ENCODE measurements at regions not wholly inside any gene's neighbourhood (a gene's known extent, or its start where the extent isn't known, plus 50 kb on each side); places are given as distances from the start of the nearest gene placed in this dataset.

- Histone ChIP-seq H3K9ac (ENCODE audit: low read length) (no peak overlapping the region), H3K4me3 (ENCODE audit: low read depth in 1 of 2, low read length in 2 of 2) (no peak overlapping the region), H3K4me1 (ENCODE audit: insufficient read depth, low read length) (no peaks in the 10 kb centered on the region), H3K27me3 (ENCODE audit: control insufficient read depth in 1 of 2, insufficient read depth in 2 of 2, low read length in 2 of 2) (no peaks in the 10 kb centered on the region), H3K36me3 (ENCODE audit: insufficient read depth, low read length) (no peaks in the 10 kb centered on the region), H3K27ac (ENCODE audit: low read depth, low read length) (no peak overlapping the region), H3K9me3 (ENCODE audit: low read length) (no peaks in the 10 kb centered on the region)
These were observed 212.6 kb downstream of the EN1 start for GRCh38 chr2:118634876-118635275.

- no peak overlapping the region for H3K27ac ChIP-seq (ENCODE audit: low read depth, low read length)
- H3K9ac ChIP-seq (ENCODE audit: low read length): no peak overlapping the region
- H3K4me3 ChIP-seq (ENCODE audit: low read depth in 1 of 2, low read length in 2 of 2): no peak overlapping the region
- H3K4me1 ChIP-seq (ENCODE audit: insufficient read depth, low read length): no peaks in the 10 kb centered on the region
- no peaks in the 10 kb centered on the region for H3K36me3 ChIP-seq (ENCODE audit: insufficient read depth, low read length)
- H3K9me3 ChIP-seq (ENCODE audit: low read length): no peaks in the 10 kb centered on the region
- no peaks in the 10 kb centered on the region for H3K27me3 ChIP-seq (ENCODE audit: control insufficient read depth in 1 of 2, insufficient read depth in 2 of 2, low read length in 2 of 2)
These were observed 214.0 kb downstream of the EN1 start for GRCh38 chr2:118633371-118634018.

- Histone ChIP-seq H3K4me1 (ENCODE audit: insufficient read depth, low read length) (no peaks in the 10 kb centered on the region), H3K27ac (ENCODE audit: low read depth, low read length) (no peak overlapping the region), H3K4me3 (ENCODE audit: low read depth in 1 of 2, low read length in 2 of 2) (no peak overlapping the region), H3K9me3 (ENCODE audit: low read length) (no peaks in the 10 kb centered on the region), H3K36me3 (ENCODE audit: insufficient read depth, low read length) (no peaks in the 10 kb centered on the region), H3K27me3 (ENCODE audit: control insufficient read depth in 1 of 2, insufficient read depth in 2 of 2, low read length in 2 of 2) (no peaks in the 10 kb centered on the region), H3K9ac (ENCODE audit: low read length) (no peak overlapping the region)
These were observed 214.5 kb downstream of the EN1 start for GRCh38 chr2:118632921-118633320.

- no peak overlapping the region for H3K9ac ChIP-seq (ENCODE audit: low read length)
- no peak overlapping the region for H3K4me3 ChIP-seq (ENCODE audit: low read depth in 1 of 2, low read length in 2 of 2)
- no peak overlapping the region for H3K27ac ChIP-seq (ENCODE audit: low read depth, low read length)
- H3K27me3 ChIP-seq (ENCODE audit: control insufficient read depth in 1 of 2, insufficient read depth in 2 of 2, low read length in 2 of 2): no peaks in the 10 kb centered on the region
- H3K9me3 ChIP-seq (ENCODE audit: low read length): no peaks in the 10 kb centered on the region
- H3K4me1 ChIP-seq (ENCODE audit: insufficient read depth, low read length): no peaks in the 10 kb centered on the region
- no peaks in the 10 kb centered on the region for H3K36me3 ChIP-seq (ENCODE audit: insufficient read depth, low read length)
These were observed 220.3 kb downstream of the EN1 start for GRCh38 chr2:118627156-118627555.

- H3K27me3 ChIP-seq (ENCODE audit: control insufficient read depth in 1 of 2, insufficient read depth in 2 of 2, low read length in 2 of 2): no peaks in the 10 kb centered on the region
- H3K9ac ChIP-seq (ENCODE audit: low read length): no peak overlapping the region
- H3K36me3 ChIP-seq (ENCODE audit: insufficient read depth, low read length): no peaks in the 10 kb centered on the region
- no peaks in the 10 kb centered on the region for H3K9me3 ChIP-seq (ENCODE audit: low read length)
- no peak overlapping the region for H3K27ac ChIP-seq (ENCODE audit: low read depth, low read length)
- H3K4me3 ChIP-seq (ENCODE audit: low read depth in 1 of 2, low read length in 2 of 2): no peak overlapping the region
- no peaks in the 10 kb centered on the region for H3K4me1 ChIP-seq (ENCODE audit: insufficient read depth, low read length)
These were observed 224.5 kb downstream of the EN1 start for GRCh38 chr2:118622913-118623312.

GRCh38 chr2:118622108-118622507, 225.3 kb downstream of the EN1 start:
- Histone ChIP-seq H3K36me3 (ENCODE audit: insufficient read depth, low read length) (no peaks in the 10 kb centered on the region), H3K27me3 (ENCODE audit: control insufficient read depth in 1 of 2, insufficient read depth in 2 of 2, low read length in 2 of 2) (no peaks in the 10 kb centered on the region), H3K9ac (ENCODE audit: low read length) (no peak overlapping the region), H3K27ac (ENCODE audit: low read depth, low read length) (no peak overlapping the region), H3K9me3 (ENCODE audit: low read length) (no peaks in the 10 kb centered on the region), H3K4me1 (ENCODE audit: insufficient read depth, low read length) (no peaks in the 10 kb centered on the region), H3K4me3 (ENCODE audit: low read depth in 1 of 2, low read length in 2 of 2) (no peak overlapping the region)

- H3K9me3 ChIP-seq (ENCODE audit: low read length): no peaks in the 10 kb centered on the region
- H3K27ac ChIP-seq (ENCODE audit: low read depth, low read length): no peak overlapping the region
- H3K36me3 ChIP-seq (ENCODE audit: insufficient read depth, low read length): no peaks in the 10 kb centered on the region
- H3K9ac ChIP-seq (ENCODE audit: low read length): no peak overlapping the region
- H3K4me3 ChIP-seq (ENCODE audit: low read depth in 1 of 2, low read length in 2 of 2): no peak overlapping the region
- no peaks in the 10 kb centered on the region for H3K27me3 ChIP-seq (ENCODE audit: control insufficient read depth in 1 of 2, insufficient read depth in 2 of 2, low read length in 2 of 2)
- H3K4me1 ChIP-seq (ENCODE audit: insufficient read depth, low read length): no peaks in the 10 kb centered on the region
These were observed 229.2 kb downstream of the EN1 start for GRCh38 chr2:118618279-118618678.

- H3K36me3 ChIP-seq (ENCODE audit: insufficient read depth, low read length): no peaks in the 10 kb centered on the region
- no peaks in the 10 kb centered on the region for H3K9me3 ChIP-seq (ENCODE audit: low read length)
- no peaks in the 10 kb centered on the region for H3K27me3 ChIP-seq (ENCODE audit: control insufficient read depth in 1 of 2, insufficient read depth in 2 of 2, low read length in 2 of 2)
- no peak overlapping the region for H3K9ac ChIP-seq (ENCODE audit: low read length)
- H3K27ac ChIP-seq (ENCODE audit: low read depth, low read length): no peak overlapping the region
- H3K4me3 ChIP-seq (ENCODE audit: low read depth in 1 of 2, low read length in 2 of 2): no peak overlapping the region
- H3K4me1 ChIP-seq (ENCODE audit: insufficient read depth, low read length): no peaks in the 10 kb centered on the region
These were observed 231.0 kb downstream of the EN1 start for GRCh38 chr2:118616432-118616831.

GRCh38 chr2:118614841-118615271, 232.6 kb downstream of the EN1 start:
- Histone ChIP-seq H3K9ac (ENCODE audit: low read length) (no peak overlapping the region), H3K36me3 (ENCODE audit: insufficient read depth, low read length) (no peaks in the 10 kb centered on the region), H3K4me1 (ENCODE audit: insufficient read depth, low read length) (no peaks in the 10 kb centered on the region), H3K27me3 (ENCODE audit: control insufficient read depth in 1 of 2, insufficient read depth in 2 of 2, low read length in 2 of 2) (no peaks in the 10 kb centered on the region), H3K27ac (ENCODE audit: low read depth, low read length) (no peak overlapping the region), H3K9me3 (ENCODE audit: low read length) (no peaks in the 10 kb centered on the region), H3K4me3 (ENCODE audit: low read depth in 1 of 2, low read length in 2 of 2) (no peak overlapping the region)

- H3K9ac ChIP-seq (ENCODE audit: low read length): no peak overlapping the region
- H3K4me1 ChIP-seq (ENCODE audit: insufficient read depth, low read length): no peaks in the 10 kb centered on the region
- no peaks in the 10 kb centered on the region for H3K9me3 ChIP-seq (ENCODE audit: low read length)
- H3K27ac ChIP-seq (ENCODE audit: low read depth, low read length): no peak overlapping the region
- no peaks in the 10 kb centered on the region for H3K27me3 ChIP-seq (ENCODE audit: control insufficient read depth in 1 of 2, insufficient read depth in 2 of 2, low read length in 2 of 2)
- H3K36me3 ChIP-seq (ENCODE audit: insufficient read depth, low read length): no peaks in the 10 kb centered on the region
- no peak overlapping the region for H3K4me3 ChIP-seq (ENCODE audit: low read depth in 1 of 2, low read length in 2 of 2)
These were observed 233.7 kb downstream of the EN1 start for GRCh38 chr2:118613737-118614136.

- no peak overlapping the region for H3K4me3 ChIP-seq (ENCODE audit: low read depth in 1 of 2, low read length in 2 of 2)
- no peak overlapping the region for H3K9ac ChIP-seq (ENCODE audit: low read length)
- no peak overlapping the region for H3K27ac ChIP-seq (ENCODE audit: low read depth, low read length)
- H3K36me3 ChIP-seq (ENCODE audit: insufficient read depth, low read length): no peaks in the 10 kb centered on the region
- H3K27me3 ChIP-seq (ENCODE audit: control insufficient read depth in 1 of 2, insufficient read depth in 2 of 2, low read length in 2 of 2): no peaks in the 10 kb centered on the region
- H3K4me1 ChIP-seq (ENCODE audit: insufficient read depth, low read length): no peaks in the 10 kb centered on the region
- no peaks in the 10 kb centered on the region for H3K9me3 ChIP-seq (ENCODE audit: low read length)
These were observed 235.8 kb downstream of the EN1 start for GRCh38 chr2:118611691-118612090.

GRCh38 chr2:118609138-118609537, 238.3 kb downstream of the EN1 start:
- Histone ChIP-seq H3K27ac (ENCODE audit: low read depth, low read length) (no peak overlapping the region), H3K27me3 (ENCODE audit: control insufficient read depth in 1 of 2, insufficient read depth in 2 of 2, low read length in 2 of 2) (no peaks in the 10 kb centered on the region), H3K9ac (ENCODE audit: low read length) (no peak overlapping the region), H3K4me1 (ENCODE audit: insufficient read depth, low read length) (no peaks in the 10 kb centered on the region), H3K36me3 (ENCODE audit: insufficient read depth, low read length) (no peaks in the 10 kb centered on the region), H3K9me3 (ENCODE audit: low read length) (no peaks in the 10 kb centered on the region), H3K4me3 (ENCODE audit: low read depth in 1 of 2, low read length in 2 of 2) (no peak overlapping the region)

Measured in muscle layer of colon (tissue), 2 donors.